HG03064 (cell line): ENCODE measurements at regions not wholly inside any gene's neighbourhood (a gene's known extent, or its start where the extent isn't known, plus 50 kb on each side); places are given as distances from the start of the nearest gene placed in this dataset.

ENCODE experiments used
- ATAC-seq: cut with Tn5 transposase; IDR thresholded peaks from one replicate; pipeline ENCODE4 v1.9.1; 2021; ENCODE audit warnings: low read depth; ENCODE audit not compliant: unreplicated experiment

DNA sequence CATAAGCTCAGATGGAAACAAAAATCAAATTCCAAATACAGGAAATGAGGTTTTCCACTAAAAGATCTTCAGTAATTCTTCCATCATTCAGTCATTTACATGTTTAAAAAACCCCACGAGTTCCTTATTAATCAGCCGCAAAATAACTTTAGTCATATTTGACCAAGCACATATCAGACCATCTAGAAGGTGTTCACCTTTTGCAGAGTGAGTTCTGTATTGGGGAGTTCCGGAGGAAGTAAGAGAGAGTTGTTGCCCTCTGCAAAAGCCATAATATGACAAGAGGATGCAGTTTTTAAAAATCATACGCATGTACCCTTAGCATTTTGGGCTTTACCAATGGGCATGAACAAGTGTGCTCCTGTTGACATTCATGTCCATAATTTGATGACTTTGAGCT lies 61.6 kb downstream of the CCR1 start:
- no peak for ATAC-seq

- no peak for ATAC-seq
Observed at GRCh38 chr3:46146021-46146420, 62.1 kb downstream of the CCR1 start.

DNA sequence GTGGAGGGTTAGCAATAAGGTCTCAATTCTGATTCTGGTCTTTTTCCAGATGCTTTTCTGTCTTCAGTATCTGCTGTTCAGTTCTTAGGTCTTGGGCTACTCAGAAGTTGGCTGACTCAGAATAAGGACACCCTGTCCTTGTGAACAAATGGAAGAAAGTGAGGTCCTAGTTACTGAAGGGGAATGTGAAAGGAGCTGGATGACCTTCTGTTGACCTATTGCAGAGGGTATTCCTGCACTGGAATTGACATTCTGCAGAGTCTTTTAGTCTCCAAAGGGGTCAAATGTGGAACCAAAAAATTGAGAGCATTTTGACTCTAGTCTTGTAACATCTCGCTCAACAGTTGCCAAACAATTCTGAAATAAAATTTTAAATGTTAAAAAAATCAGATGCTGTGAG lies 63.0 kb downstream of the CCR1 start:
- no peak for ATAC-seq

GRCh38 chr3:46143951-46144473 lies 64.1 kb downstream of the CCR1 start:
- no peak for ATAC-seq

GRCh38 chr3:46141813-46142212 lies 66.3 kb downstream of the CCR1 start:
- no peak for ATAC-seq

- ATAC-seq, result no peak
Observed at GRCh38 chr3:46138581-46138980, 69.5 kb downstream of the CCR1 start.

- ATAC-seq, result no peak
Observed at GRCh38 chr3:46135475-46135874, 72.6 kb downstream of the CCR1 start.

GRCh38 chr3:46133285-46133684 lies 74.8 kb downstream of the CCR1 start:
- ATAC-seq, result no peak

- ATAC-seq, result no peak
Observed at GRCh38 chr3:46132565-46132964, 75.5 kb downstream of the CCR1 start.

- no peak for ATAC-seq
Observed at GRCh38 chr3:46131884-46132450, 76.1 kb downstream of the CCR1 start.

DNA sequence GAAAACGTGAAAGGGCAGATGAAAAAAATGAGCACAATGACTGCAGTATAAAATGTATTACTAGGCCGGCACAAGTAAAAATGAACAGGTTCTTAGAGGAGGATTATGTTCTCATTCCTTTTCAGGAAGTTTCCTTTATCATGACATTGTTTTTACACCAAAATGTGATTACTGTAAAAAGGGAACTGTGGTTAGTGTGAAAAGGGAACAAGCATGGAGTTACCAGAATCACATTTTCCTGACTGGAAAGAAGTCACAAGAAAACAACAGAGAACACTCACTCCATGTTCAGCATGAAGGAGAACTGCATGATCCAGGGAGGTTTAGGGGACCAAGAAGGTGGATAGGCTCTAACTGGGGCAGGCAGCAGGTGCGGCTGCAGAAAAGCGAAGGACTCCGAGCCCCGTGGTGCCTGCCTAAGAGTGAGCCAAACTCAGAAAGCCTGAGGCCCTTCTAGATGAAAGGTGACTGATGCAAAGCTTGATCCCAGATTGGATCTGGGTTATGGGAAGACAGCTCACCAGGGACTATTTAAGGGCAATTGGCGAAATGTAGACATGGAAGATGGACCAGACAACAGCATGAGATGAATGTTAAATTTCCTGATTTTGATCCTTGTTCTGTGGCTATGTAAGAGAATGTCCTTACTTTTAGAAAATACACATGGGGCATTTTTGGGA lies 77.3 kb downstream of the CCR1 start:
- no peak for ATAC-seq

- ATAC-seq, result no peak
Observed at GRCh38 chr3:46129588-46130272, 78.4 kb downstream of the CCR1 start.

DNA sequence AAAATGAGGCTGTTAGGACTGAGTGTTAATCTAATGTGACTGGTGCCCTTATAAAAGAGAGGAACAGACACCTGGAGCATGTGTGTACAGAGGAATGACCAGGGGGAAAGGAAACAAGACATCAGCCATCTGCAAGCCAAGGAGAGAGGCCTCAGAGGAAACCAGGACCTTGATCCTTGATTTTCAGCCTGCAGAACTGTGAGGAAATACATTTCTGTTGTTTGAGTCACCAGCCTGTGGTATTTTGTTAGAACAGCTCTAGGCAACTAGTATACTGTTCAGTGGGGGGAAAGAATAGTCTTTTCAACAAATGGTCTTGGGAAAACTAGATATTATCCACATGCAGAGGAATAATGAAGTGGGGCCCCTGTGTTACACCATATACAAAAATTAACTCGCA lies 80.6 kb downstream of the CCR1 start:
- no peak for ATAC-seq

DNA sequence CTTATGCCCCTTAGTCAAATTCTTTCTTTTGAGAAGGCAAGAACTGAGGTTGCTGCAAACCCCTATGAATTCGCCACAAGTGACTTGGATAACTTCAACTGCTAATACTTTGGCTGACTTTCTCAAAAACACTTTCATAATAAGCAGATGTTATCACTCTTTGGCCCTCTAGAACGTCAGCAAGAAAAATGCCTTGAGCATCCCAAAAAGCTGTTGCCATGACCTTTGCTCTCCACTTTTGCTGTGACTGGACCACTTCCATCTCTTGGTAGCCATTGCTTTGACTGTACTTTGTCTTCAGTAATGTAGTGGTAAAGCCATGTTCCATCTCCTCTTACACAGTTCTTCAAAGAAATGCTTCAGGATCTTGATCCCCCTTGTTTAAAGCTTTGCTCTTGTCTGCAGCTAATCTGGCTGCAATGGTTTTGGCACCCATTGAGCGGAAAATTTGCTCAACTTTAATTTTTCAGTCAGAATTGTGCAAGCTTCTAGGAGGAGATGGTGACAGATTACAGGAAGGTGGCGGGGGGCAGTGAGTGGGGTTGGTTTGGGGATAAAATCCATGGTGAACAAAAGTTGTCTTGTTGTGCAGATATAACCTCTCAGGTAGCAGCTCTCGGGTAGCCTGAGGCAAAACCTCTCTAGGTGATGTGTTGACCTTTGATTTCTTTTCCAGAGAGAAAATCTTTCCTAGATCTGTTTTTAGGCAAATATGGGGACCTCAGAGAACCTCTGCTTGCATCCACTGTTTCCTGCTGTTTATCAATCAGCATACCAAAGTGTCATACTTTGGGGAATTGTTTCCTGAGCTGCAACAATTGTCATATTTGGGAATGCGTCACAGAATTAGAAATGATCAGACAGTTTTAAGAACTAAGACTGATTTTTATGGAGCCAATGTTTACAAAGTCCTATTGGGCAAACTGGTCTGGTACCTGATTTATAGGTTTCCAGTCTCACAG lies 83.6 kb downstream of the CCR1 start:
- ATAC-seq, result no peak

- no peak for ATAC-seq
Observed at GRCh38 chr3:46123646-46124045, 84.5 kb downstream of the CCR1 start.

- ATAC-seq, result no peak
Observed at GRCh38 chr3:46122091-46122490, 86.0 kb downstream of the CCR1 start.

GRCh38 chr3:46120983-46121382 lies 87.1 kb downstream of the CCR1 start:
- no peak for ATAC-seq

DNA sequence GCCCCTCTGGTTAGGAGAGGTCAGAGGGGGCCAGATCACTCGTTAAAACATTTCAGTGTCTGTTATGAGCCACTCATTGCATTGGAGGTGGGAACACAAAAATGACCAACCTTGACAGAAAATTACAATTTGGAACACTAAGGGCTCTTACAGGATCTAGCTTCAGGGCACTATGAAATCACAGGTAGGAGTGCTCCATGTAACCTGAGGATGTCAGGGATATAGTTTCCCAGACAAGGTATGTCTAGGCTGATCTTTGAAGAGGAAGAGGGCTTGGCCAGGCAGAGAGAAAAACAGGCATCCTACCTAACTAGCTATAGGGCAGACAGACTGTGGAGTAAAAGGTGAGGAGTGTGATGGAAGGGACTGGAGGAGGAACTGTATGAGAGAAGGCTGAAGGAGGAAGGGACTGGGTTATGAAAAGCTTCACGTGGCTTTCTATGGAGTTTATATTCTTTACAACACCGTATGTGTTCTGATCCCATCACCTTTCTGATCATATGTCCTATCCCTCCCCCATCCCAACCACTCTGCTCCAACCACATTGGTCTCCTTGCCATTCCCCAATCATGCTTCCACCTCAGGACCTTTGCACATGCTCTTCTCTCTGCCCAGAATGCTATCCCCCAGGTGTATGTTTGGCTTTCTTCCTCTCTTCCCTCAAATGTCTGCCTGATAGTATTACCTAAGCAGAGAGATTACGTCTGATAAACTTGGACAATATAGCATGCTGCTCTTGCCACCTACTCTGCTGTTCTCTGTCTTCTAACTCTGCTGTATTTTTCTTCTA lies 88.2 kb downstream of the CCR1 start:
- ATAC-seq, result no peak

DNA sequence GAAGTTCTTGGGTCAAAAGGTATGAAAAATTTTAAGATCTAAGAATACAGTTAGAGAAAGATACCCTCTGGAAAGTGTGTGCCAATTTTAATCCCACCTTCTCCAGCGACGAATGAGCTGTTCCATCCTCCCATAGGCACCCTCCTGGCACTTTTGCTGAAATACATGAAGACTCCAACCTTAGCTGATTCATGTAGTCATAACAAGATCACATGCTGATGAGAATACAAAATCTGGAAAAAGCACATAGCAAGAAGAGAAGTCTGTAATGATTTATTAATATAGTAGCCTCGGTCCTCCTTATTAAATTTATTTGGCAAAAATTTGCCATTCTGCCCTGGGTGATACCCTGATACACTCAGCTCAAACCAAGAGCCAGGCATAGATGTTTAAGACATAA lies 88.9 kb downstream of the CCR1 start:
- no peak for ATAC-seq

GRCh38 chr3:46116996-46117395 lies 89.7 kb upstream of the XCR1 start:
- ATAC-seq, result no peak
